C4-2B (cell line): ENCODE measurements at regions not wholly inside any gene's neighbourhood (a gene's known extent, or its start where the extent isn't known, plus 50 kb on each side); places are given as distances from the start of the nearest gene placed in this dataset.

ENCODE experiments used
- ZFX ChIP-seq: fragments of 450-650 bp; IDR thresholded peaks from 2 replicates; pipeline ENCODE4 v1.6.1; 2017
- TF ChIP-seq, protein P1 (sequence below): fragments of 450-650 bp; conservative IDR thresholded peaks from 2 replicates; pipeline ENCODE4 v1.5.1; 2017; ENCODE audit warnings: mild to moderate bottlenecking

DNA sequence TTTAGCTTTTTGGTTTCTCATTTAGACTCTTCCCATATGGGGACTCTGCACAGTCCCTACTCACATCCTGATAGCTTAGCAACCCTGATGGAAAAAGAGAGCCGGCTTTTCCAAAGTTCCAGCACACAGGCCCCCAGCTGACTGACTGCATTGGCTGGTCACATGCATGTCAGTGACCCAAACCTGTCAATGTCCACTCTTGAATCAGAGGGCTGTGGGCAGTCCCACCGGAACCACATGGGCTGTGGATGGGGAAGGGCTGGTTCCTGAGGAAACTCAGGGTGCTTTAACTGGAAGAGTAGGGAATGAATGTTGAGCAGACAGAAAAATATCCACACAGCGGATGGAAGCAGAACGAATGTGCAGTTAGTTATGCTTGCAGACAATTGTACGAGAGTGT is 136.6 kb downstream of the NSG2 start:
- TF ChIP-seq, protein P1, sequence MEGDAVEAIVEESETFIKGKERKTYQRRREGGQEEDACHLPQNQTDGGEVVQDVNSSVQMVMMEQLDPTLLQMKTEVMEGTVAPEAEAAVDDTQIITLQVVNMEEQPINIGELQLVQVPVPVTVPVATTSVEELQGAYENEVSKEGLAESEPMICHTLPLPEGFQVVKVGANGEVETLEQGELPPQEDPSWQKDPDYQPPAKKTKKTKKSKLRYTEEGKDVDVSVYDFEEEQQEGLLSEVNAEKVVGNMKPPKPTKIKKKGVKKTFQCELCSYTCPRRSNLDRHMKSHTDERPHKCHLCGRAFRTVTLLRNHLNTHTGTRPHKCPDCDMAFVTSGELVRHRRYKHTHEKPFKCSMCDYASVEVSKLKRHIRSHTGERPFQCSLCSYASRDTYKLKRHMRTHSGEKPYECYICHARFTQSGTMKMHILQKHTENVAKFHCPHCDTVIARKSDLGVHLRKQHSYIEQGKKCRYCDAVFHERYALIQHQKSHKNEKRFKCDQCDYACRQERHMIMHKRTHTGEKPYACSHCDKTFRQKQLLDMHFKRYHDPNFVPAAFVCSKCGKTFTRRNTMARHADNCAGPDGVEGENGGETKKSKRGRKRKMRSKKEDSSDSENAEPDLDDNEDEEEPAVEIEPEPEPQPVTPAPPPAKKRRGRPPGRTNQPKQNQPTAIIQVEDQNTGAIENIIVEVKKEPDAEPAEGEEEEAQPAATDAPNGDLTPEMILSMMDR, result no peak
- no peak for TF ChIP-seq ZFX
